Esophagus (tissue), 2 donors: ENCODE measurements at regions not wholly inside any gene's neighbourhood (a gene's known extent, or its start where the extent isn't known, plus 50 kb on each side); places are given as distances from the start of the nearest gene placed in this dataset.

Experiments
- H3K27ac ChIP-seq, 2 donors: one replicate each; pipeline ENCODE4 v1.5.1; 2013; ENCODE audit warnings: low read depth in 2 of 2, mild to moderate bottlenecking in 2 of 2, inconsistent platforms in 1 of 2, low read length in 1 of 2, moderate library complexity in 1 of 2
- H3K27me3 ChIP-seq, 2 donors: one replicate each; pipeline ENCODE4 v1.6.1; 2013; ENCODE audit warnings: low read length in 2 of 2, control low read depth in 1 of 2, mild to moderate bottlenecking in 1 of 2; ENCODE audit not compliant: insufficient read depth in 2 of 2, control insufficient read depth in 1 of 2
- H3K36me3 ChIP-seq, 2 donors: one replicate each; pipeline ENCODE4 v1.6.1; 2013; ENCODE audit warnings: low read length in 1 of 2; ENCODE audit not compliant: control insufficient read depth in 2 of 2, insufficient read depth in 2 of 2
- H3K4me1 ChIP-seq, 2 donors: one replicate each; pipeline ENCODE4 v1.6.1; 2013; ENCODE audit warnings: low read length in 1 of 2; ENCODE audit not compliant: control insufficient read depth in 2 of 2, insufficient read depth in 2 of 2
- H3K4me3 ChIP-seq, 2 donors: one replicate each; pipeline ENCODE4 v1.5.1; 2013; ENCODE audit warnings: low read length in 2 of 2, mild to moderate bottlenecking in 2 of 2, low read depth in 1 of 2, moderate library complexity in 1 of 2
- H3K9me3 ChIP-seq, 2 donors: one replicate each; pipeline ENCODE4 v1.6.1; 2013; ENCODE audit warnings: mild to moderate bottlenecking in 2 of 2, low read depth in 1 of 2, low read length in 1 of 2, moderate library complexity in 1 of 2; ENCODE audit not compliant: control insufficient read depth in 2 of 2, insufficient read depth in 1 of 2
- WGBS, 2 donors: extraction: QIAGEN DNeasy Blood & Tissue Kit; methylation state at CpG; one replicate each; pipeline ENCODE4 v1.1.7; 2013; 5-methylcytosine and 5-hydroxymethylcytosine counted together
- donor health status: healthy with polysubstance abuse.
- donor health status: Bipolar disorder and iron deficiency.

- no peak overlapping the region for H3K4me3 ChIP-seq
- peaks cover 3 to 6% of the 10 kb centered on the region in 2 donors for H3K36me3 ChIP-seq
- peak overlapping the region; percentile 94 to 96 for H3K27ac ChIP-seq
- 27 to 34% methylated on average over 13 of the region's 15 CpGs for WGBS, 2 donors
- H3K27me3 ChIP-seq, result no peaks in the 10 kb centered on the region
- H3K4me1 ChIP-seq, result peaks cover 15 to 19% of the 10 kb centered on the region in 2 donors
- H3K9me3 ChIP-seq, result peaks cover 0 to 2% of the 10 kb centered on the region in 2 donors
Observed at GRCh38 chr7:130891254-130892094, 157.5 kb upstream of the KLF14 start.

GRCh38 chr7:130893441-130893894 is 159.5 kb upstream of the KLF14 start:
- Histone ChIP-seq H3K27me3 (no peaks in the 10 kb centered on the region), H3K27ac (peak overlapping the region; percentile 53 to 69), H3K9me3 (no peaks in the 10 kb centered on the region), H3K36me3 (peaks cover 3% of the 10 kb centered on the region in 2 donors), H3K4me1 (peaks cover 6 to 19% of the 10 kb centered on the region in 2 donors), H3K4me3 (no peak overlapping the region)
- 31 to 52% methylated on average over 7 of the region's 7 CpGs for WGBS, 2 donors

- peak overlapping the region; percentile 65 to 82 for H3K27ac ChIP-seq
- H3K9me3 ChIP-seq, result no peaks in the 10 kb centered on the region
- H3K36me3 ChIP-seq, result peaks cover 3 to 6% of the 10 kb centered on the region in 2 donors
- H3K4me3 ChIP-seq, result no peak overlapping the region
- 37 to 45% methylated on average over 14 of the region's 14 CpGs for WGBS, 2 donors
- peaks cover 6 to 21% of the 10 kb centered on the region in 2 donors for H3K4me1 ChIP-seq
- H3K27me3 ChIP-seq, result no peaks in the 10 kb centered on the region
Observed at GRCh38 chr7:130894146-130894908, 160.3 kb upstream of the KLF14 start.

- 60 to 63% methylated on average over 20 of the region's 20 CpGs for WGBS, 2 donors
- H3K36me3 ChIP-seq, result peaks cover 3% of the 10 kb centered on the region in 2 donors
- peaks cover 6 to 25% of the 10 kb centered on the region in 2 donors for H3K4me1 ChIP-seq
- H3K27ac ChIP-seq, result peak overlapping the region; percentile 65 to 82
- H3K4me3 ChIP-seq, result no peak overlapping the region
- no peaks in the 10 kb centered on the region for H3K9me3 ChIP-seq
- no peaks in the 10 kb centered on the region for H3K27me3 ChIP-seq
Observed at GRCh38 chr7:130894909-130895750, 161.1 kb upstream of the KLF14 start.

GRCh38 chr7:130896051-130896881 is 162.3 kb upstream of the KLF14 start:
- H3K27ac ChIP-seq, result peak overlapping the region in 1 of 2 donors; percentile 77
- no peaks in the 10 kb centered on the region for H3K9me3 ChIP-seq
- no peaks in the 10 kb centered on the region for H3K27me3 ChIP-seq
- peaks cover 3 to 7% of the 10 kb centered on the region in 2 donors for H3K36me3 ChIP-seq
- peaks cover 5 to 30% of the 10 kb centered on the region in 2 donors for H3K4me1 ChIP-seq
- WGBS, 2 donors, result 62 to 74% methylated on average over 13 of the region's 13 CpGs
- no peak overlapping the region for H3K4me3 ChIP-seq

- Histone ChIP-seq H3K9me3 (no peaks in the 10 kb centered on the region), H3K4me1 (peaks cover 7 to 34% of the 10 kb centered on the region in 2 donors), H3K36me3 (peaks cover 3 to 7% of the 10 kb centered on the region in 2 donors), H3K27ac (peak overlapping the region; percentile 72 to 75), H3K4me3 (no peak overlapping the region), H3K27me3 (no peaks in the 10 kb centered on the region)
- WGBS, 2 donors, result 36 to 40% methylated on average over 22 of the region's 22 CpGs
Observed at GRCh38 chr7:130896898-130897514, 163.0 kb upstream of the KLF14 start.

GRCh38 chr7:130897515-130898419 is 163.8 kb upstream of the KLF14 start:
- peaks cover 7 to 39% of the 10 kb centered on the region in 2 donors for H3K4me1 ChIP-seq

More at GRCh38 chr7:130897515-130898419, 163.8 kb upstream of the KLF14 start:
- WGBS, 2 donors, result 63 to 71% methylated on average over 24 of the region's 24 CpGs
- Histone ChIP-seq H3K9me3 (no peaks in the 10 kb centered on the region), H3K4me3 (no peak overlapping the region), H3K36me3 (peaks cover 3 to 10% of the 10 kb centered on the region in 2 donors), H3K27me3 (no peaks in the 10 kb centered on the region), H3K27ac (peak overlapping the region; percentile 72 to 75)
